Testis (tissue), 2 donors: ENCODE measurements at regions not wholly inside any gene's neighbourhood (a gene's known extent, or its start where the extent isn't known, plus 50 kb on each side); places are given as distances from the start of the nearest gene placed in this dataset.
A peak's percentile ranks its signal among the peaks of the same experiment; 100 is the strongest.

ENCODE experiments used
- DNase-seq: peaks from one replicate; pipeline ENCODE4 v3.0.0-alpha.2; 2019
- H3K27ac ChIP-seq, 2 donors: fragments of 200-600 bp; sonication (generic); one replicate each; pipeline ENCODE4 v1.5.1; 2019
- H3K27me3 ChIP-seq: fragments of 200-600 bp; sonication (generic); one replicate; pipeline ENCODE4 v1.5.1; 2019
- H3K36me3 ChIP-seq: fragments of 200-600 bp; sonication (generic); one replicate; pipeline ENCODE4 v1.5.1; 2017; ENCODE audit warnings: low read depth; ENCODE audit errors: missing control alignments
- H3K4me1 ChIP-seq: fragments of 200-600 bp; sonication (generic); one replicate; pipeline ENCODE4 v1.5.1; 2019
- H3K4me3 ChIP-seq, 2 donors: fragments of 200-600 bp; sonication (generic); one replicate each; pipeline ENCODE4 v1.5.1; 2017 to 2019
- H3K9me3 ChIP-seq: fragments of 200-600 bp; sonication (generic); one replicate; pipeline ENCODE4 v1.5.1; 2017
- POLR2A ChIP-seq: fragments of 450-650 bp; IDR thresholded peaks from one replicate; pipeline ENCODE4 v1.6.1; 2017; ENCODE audit warnings: antibody characterized with exemption, mild to moderate bottlenecking, moderate library complexity
- WGBS, 2 donors: methylation state at CpG; one replicate each; pipeline ENCODE4 v1.1.5; 2018; 5-methylcytosine and 5-hydroxymethylcytosine counted together
- intact Hi-C: fragments of 100-400 bp; cut with DNase I; formaldehyde crosslinking; loops from one replicate; pipeline ENCODE4 v1.15.1; 2023; ENCODE audit warnings: low total_unique reads
- TF ChIP-seq, protein P1 (sequence below), 3 experiments: fragments of 450-650 bp in 2 of 3; fragments of 200-600 bp in 1 of 3; sonication (generic) in 1 of 3; IDR thresholded peaks; one replicate each; pipeline ENCODE4 v1.5.1; 2016 to 2019; ENCODE audit warnings: antibody characterized with exemption in 3 of 3, mild to moderate bottlenecking in 2 of 3, moderate library complexity in 1 of 3

GRCh38 chr7:131721660-131722059, 165.2 kb upstream of the PODXL start:
- no peak overlapping the region for H3K27ac ChIP-seq
- no peaks in the 10 kb centered on the region for H3K36me3 ChIP-seq
- H3K27me3 ChIP-seq = no peaks in the 10 kb centered on the region
- TF ChIP-seq, protein P1, sequence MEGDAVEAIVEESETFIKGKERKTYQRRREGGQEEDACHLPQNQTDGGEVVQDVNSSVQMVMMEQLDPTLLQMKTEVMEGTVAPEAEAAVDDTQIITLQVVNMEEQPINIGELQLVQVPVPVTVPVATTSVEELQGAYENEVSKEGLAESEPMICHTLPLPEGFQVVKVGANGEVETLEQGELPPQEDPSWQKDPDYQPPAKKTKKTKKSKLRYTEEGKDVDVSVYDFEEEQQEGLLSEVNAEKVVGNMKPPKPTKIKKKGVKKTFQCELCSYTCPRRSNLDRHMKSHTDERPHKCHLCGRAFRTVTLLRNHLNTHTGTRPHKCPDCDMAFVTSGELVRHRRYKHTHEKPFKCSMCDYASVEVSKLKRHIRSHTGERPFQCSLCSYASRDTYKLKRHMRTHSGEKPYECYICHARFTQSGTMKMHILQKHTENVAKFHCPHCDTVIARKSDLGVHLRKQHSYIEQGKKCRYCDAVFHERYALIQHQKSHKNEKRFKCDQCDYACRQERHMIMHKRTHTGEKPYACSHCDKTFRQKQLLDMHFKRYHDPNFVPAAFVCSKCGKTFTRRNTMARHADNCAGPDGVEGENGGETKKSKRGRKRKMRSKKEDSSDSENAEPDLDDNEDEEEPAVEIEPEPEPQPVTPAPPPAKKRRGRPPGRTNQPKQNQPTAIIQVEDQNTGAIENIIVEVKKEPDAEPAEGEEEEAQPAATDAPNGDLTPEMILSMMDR (IDR thresholded peaks at IDR 0.05) = no peak
- no peak for TF ChIP-seq POLR2A
- H3K9me3 ChIP-seq = no peaks in the 10 kb centered on the region
- H3K4me3 ChIP-seq = no peak overlapping the region
- H3K4me1 ChIP-seq = no peaks in the 10 kb centered on the region
- WGBS, 2 donors = 55 to 57% methylated on average over 3 of the region's 3 CpGs
- no peak for DNase-seq
- intact Hi-C loops = no loop called here

- H3K4me1 ChIP-seq = no peaks in the 10 kb centered on the region
- 63 to 67% methylated on average over 2 of the region's 2 CpGs for WGBS, 2 donors
- TF ChIP-seq, protein P1 (IDR thresholded peaks at IDR 0.05) = no peak
- no peak for TF ChIP-seq POLR2A
- H3K4me3 ChIP-seq = no peak overlapping the region
- no peaks in the 10 kb centered on the region for H3K36me3 ChIP-seq
- intact Hi-C loops = no loop called here
- no peak overlapping the region for H3K27ac ChIP-seq
- DNase-seq = no peak
- no peaks in the 10 kb centered on the region for H3K27me3 ChIP-seq
- H3K9me3 ChIP-seq = no peaks in the 10 kb centered on the region
These were observed 164.3 kb upstream of the PODXL start for GRCh38 chr7:131720703-131721102.

- H3K27ac ChIP-seq = no peak overlapping the region
- H3K9me3 ChIP-seq = no peaks in the 10 kb centered on the region
- no peaks in the 10 kb centered on the region for H3K4me1 ChIP-seq
- DNase-seq = no peak
- H3K27me3 ChIP-seq = no peaks in the 10 kb centered on the region
- intact Hi-C loops = no loop called here
- H3K36me3 ChIP-seq = no peaks in the 10 kb centered on the region
- TF ChIP-seq POLR2A = no peak
- TF ChIP-seq, protein P1 (IDR thresholded peaks at IDR 0.05) = no peak
- H3K4me3 ChIP-seq = no peak overlapping the region
- WGBS, 2 donors = 79 to 89% methylated on average over 3 of the region's 3 CpGs
These were observed 160.8 kb upstream of the PODXL start for GRCh38 chr7:131717181-131717580.

DNA sequence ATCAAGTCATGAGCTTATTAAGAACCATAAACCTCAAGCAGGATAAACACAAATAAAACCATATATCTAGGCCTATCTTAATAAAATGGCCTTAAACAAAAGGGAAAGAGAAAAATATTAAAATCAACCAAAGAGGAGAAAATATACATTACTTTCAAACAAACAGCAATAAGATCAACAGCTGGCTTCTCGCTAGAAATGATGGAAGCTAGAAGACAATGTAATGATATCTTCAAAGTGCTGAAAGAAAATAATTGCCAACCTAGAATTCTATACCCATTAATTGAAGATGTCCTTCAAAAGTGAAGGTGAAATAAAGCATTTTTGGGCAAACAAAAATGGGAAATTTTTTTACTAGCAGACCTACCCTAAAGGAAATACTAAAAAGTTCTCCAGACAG, 142.9 kb upstream of the PODXL start:
- Histone ChIP-seq H3K36me3 (no peaks in the 10 kb centered on the region), H3K4me1 (no peaks in the 10 kb centered on the region), H3K4me3 (no peak overlapping the region), H3K9me3 (no peaks in the 10 kb centered on the region), H3K27me3 (no peaks in the 10 kb centered on the region), H3K27ac (no peak overlapping the region)
- TF ChIP-seq, protein P1 (IDR thresholded peaks at IDR 0.05) = no peak
- TF ChIP-seq POLR2A = no peak
- WGBS, 2 donors = 96% methylated on average over 1 of the region's 1 CpG
- intact Hi-C loops = no loop called here
- DNase-seq = no peak

DNA sequence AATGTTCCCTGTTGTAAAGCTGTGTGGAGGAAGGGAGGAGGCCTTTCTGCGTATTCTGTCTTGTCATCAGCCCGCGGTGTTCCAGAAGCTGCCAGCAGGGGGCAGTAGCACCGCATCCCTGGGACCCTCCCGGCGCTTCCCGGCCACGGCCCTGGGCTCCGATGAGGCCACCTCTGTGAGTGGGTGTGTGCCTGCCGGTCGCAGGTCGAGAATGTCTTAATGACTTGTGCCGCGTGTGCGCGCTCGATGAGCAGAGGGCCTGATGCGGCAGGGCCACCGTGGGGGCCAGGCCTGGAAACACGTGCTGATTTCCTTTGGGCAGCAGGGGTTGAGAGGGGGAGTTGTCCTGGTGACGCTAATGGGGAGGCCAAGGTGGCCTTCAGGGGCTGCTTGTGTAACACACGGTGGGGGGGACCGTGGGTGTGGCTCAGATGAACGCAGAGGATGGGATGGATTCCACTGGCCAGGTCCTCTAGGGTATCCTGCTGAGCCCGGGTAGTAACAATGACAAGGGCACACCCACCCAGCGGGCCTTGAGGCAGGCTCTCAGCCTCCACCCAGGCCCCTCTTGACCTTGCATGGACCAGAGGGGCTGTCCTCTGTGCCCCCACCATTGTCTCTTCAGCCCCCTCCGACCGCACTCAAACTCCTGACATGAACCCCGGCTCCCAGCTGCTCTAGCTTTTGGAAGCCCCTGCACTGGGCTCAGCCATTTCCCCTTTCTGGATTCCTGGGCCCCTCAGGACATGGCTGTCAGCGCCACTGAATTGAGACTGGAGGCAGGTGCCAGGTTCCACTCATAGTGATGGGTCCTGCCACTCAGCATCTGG, 135.9 kb upstream of the PODXL start:
- Histone ChIP-seq H3K9me3 (no peaks in the 10 kb centered on the region), H3K4me3 (no peak overlapping the region), H3K27ac (no peak overlapping the region), H3K4me1 (peaks cover 8% of the 10 kb centered on the region), H3K36me3 (no peaks in the 10 kb centered on the region), H3K27me3 (no peaks in the 10 kb centered on the region)
- WGBS, 2 donors = 22 to 42% methylated on average over 11 to 30 of the region's 30 CpGs
- TF ChIP-seq POLR2A = no peak
- TF ChIP-seq, protein P1 (IDR thresholded peaks at IDR 0.05) = peak; percentile 81 to 96 (median 82)
- DNase-seq = peak; percentile 84
- intact Hi-C loops = no loop called here
